ENCODE measurements at regions not wholly inside any gene's neighbourhood (a gene's known extent, or its start where the extent isn't known, plus 50 kb on each side); places are given as distances from the start of the nearest gene placed in this dataset.
"Not testable (repeated sequence)": the region's sequence is repeated elsewhere in the genome, so short reads cannot be mapped to it uniquely, and the experiment has no call there.

DNA sequence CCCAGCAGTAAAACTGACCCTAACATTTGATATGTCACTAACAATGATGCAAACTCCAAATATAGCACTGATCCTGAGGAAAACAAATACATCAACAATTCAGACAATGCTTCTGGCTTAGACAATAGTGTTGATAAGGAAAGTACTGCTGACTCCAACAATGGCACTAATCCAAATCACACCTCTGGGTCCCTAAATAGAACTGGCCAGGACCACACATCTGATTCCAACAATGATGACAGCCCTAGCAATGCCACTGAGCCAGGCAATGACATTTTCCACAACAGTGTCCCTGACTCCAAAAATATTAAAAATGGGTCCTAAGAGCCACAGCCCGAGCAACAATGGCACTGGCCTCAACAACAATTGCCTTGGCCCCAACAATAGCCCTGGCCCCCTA lies 243.1 kb upstream of the APOOL start:
- H3K4me3 ChIP-seq (ENCODE audit: low read depth, low read length), result no peak overlapping the region
- DNase-seq (ENCODE audit: low read depth) (no peak), FAIRE-seq (no peak)
- H3K36me3 ChIP-seq (ENCODE audit: control insufficient read depth, insufficient read depth, low read length), result no peaks in the 10 kb centered on the region
- no peaks in the 10 kb centered on the region for H3K27me3 ChIP-seq (ENCODE audit: control insufficient read depth, insufficient read depth, low read length)
- TF ChIP-seq, protein P1, sequence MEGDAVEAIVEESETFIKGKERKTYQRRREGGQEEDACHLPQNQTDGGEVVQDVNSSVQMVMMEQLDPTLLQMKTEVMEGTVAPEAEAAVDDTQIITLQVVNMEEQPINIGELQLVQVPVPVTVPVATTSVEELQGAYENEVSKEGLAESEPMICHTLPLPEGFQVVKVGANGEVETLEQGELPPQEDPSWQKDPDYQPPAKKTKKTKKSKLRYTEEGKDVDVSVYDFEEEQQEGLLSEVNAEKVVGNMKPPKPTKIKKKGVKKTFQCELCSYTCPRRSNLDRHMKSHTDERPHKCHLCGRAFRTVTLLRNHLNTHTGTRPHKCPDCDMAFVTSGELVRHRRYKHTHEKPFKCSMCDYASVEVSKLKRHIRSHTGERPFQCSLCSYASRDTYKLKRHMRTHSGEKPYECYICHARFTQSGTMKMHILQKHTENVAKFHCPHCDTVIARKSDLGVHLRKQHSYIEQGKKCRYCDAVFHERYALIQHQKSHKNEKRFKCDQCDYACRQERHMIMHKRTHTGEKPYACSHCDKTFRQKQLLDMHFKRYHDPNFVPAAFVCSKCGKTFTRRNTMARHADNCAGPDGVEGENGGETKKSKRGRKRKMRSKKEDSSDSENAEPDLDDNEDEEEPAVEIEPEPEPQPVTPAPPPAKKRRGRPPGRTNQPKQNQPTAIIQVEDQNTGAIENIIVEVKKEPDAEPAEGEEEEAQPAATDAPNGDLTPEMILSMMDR (IDR thresholded peaks at IDR 0.05; ENCODE audit: insufficient read depth, low read length, severe bottlenecking), result no peak

DNA sequence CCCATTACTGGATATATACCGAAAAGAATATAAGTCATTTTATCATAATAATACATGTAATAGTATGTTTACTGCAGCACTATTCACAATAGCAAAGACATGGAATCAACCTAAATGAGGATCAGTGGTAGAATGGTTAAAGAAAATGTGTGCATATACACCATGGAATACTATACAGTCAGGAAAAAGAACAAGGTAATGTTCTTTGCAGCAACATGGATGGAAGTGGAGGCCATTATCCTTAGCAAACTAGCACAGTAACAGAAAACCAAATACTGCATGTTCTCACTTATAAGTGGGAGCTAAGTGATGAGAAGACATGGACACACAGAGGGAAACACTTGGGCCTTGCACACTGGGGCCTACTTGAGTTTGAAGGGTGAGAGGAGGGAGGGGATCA lies 207.4 kb upstream of the APOOL start:
- TF ChIP-seq, protein P1 (IDR thresholded peaks at IDR 0.05; ENCODE audit: insufficient read depth, low read length, severe bottlenecking), result no peak
- Histone ChIP-seq H3K4me3 (ENCODE audit: low read depth, low read length) (no peak overlapping the region), H3K27me3 (ENCODE audit: control insufficient read depth, insufficient read depth, low read length) (no peaks in the 10 kb centered on the region), H3K36me3 (ENCODE audit: control insufficient read depth, insufficient read depth, low read length) (no peaks in the 10 kb centered on the region)
- FAIRE-seq, result no peak
- no peak for DNase-seq (ENCODE audit: low read depth)

DNA sequence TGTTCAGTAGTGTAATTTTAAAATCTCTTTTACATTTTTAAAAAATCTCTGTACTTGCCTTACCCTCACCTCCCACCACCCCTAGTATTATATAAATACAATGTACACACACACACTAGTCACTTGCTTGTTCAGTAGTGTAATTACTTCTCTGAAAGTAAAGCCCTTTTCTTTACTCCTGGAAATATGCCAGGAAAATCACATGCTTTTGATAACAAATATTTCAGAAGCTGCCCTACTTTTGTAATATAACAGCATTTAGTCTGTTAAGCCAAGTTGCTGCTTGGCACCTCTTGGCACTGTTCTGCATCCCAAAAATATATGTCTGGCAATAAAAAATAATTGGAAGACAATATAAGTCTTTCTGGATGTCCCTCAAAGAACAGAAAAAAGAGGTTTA lies 172.8 kb upstream of the APOOL start:
- H3K27me3 ChIP-seq (ENCODE audit: control insufficient read depth, insufficient read depth, low read length), result no peaks in the 10 kb centered on the region
- no peak for FAIRE-seq
- DNase-seq (ENCODE audit: low read depth), result no peak
- TF ChIP-seq, protein P1 (IDR thresholded peaks at IDR 0.05; ENCODE audit: insufficient read depth, low read length, severe bottlenecking), result no peak
- no peak overlapping the region for H3K4me3 ChIP-seq (ENCODE audit: low read depth, low read length)
- H3K36me3 ChIP-seq (ENCODE audit: control insufficient read depth, insufficient read depth, low read length), result no peaks in the 10 kb centered on the region

DNA sequence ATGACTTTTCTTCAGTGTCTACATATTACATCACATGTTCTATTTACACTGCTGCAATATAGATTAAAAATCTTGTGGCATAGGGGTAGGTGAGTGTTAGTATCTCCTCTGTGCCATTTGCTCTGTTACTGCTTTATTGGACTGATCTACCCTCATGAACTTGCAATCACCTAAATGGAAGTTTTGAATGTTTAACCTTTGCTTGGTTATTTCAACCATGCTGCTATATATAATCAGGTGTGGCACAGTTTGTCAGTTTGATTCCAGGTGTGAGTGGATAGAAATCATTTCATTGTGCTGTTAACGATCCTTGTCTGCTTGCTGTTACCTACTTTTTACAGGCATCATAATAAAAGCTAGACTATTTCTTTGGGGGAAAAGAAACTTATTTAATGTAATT lies 157.1 kb upstream of the APOOL start:
- peak; percentile 36 for FAIRE-seq
- not testable (repeated sequence) for H3K27me3 ChIP-seq (ENCODE audit: control insufficient read depth, insufficient read depth, low read length); DNase-seq (ENCODE audit: low read depth); H3K4me3 ChIP-seq (ENCODE audit: low read depth, low read length); H3K36me3 ChIP-seq (ENCODE audit: control insufficient read depth, insufficient read depth, low read length)

DNA sequence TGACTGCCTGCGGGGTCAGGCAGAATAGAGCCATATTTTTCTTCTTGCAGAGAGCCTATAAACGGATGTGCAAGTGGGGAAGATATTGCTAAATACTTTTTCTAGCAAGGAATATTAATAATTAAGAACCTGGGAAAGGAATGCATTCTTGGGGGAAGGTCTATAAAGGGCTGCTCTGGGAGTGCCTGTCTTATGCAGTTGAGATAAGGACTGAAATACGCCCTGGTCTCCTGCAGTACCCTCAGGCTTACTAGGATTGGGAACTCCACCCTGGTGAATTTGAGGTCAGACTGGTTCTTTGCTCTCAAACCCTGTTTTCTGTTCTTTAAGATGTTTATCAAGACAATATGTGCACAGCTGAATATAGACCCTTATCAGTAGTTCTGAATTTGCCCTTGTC lies 152.5 kb upstream of the APOOL start:
- not testable (repeated sequence) for H3K27me3 ChIP-seq (ENCODE audit: control insufficient read depth, insufficient read depth, low read length); H3K36me3 ChIP-seq (ENCODE audit: control insufficient read depth, insufficient read depth, low read length); DNase-seq (ENCODE audit: low read depth); FAIRE-seq; H3K4me3 ChIP-seq (ENCODE audit: low read depth, low read length)

DNA sequence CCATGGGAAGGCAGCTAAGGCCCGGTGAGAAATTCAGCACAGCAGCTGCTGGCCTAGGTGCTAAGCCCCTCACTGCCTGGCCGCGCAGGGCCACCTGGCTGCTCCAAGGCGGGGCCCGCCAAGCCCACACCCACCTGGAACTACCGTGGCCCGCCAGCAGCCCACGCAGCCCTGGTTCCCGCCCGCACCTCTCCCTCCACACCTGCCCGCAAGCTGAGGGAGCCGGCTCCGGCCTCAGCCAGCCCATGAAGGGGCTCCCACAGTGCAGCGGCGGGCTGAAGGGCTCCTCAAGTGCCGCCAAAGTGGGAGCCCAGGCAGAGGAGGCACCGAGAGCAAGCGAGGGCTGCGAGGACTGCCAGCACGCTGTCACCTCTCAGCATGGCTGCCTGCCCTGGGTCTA lies 146.9 kb upstream of the APOOL start:
- FAIRE-seq; H3K36me3 ChIP-seq (ENCODE audit: control insufficient read depth, insufficient read depth, low read length); H3K4me3 ChIP-seq (ENCODE audit: low read depth, low read length); DNase-seq (ENCODE audit: low read depth); H3K27me3 ChIP-seq (ENCODE audit: control insufficient read depth, insufficient read depth, low read length): not testable (repeated sequence)

DNA sequence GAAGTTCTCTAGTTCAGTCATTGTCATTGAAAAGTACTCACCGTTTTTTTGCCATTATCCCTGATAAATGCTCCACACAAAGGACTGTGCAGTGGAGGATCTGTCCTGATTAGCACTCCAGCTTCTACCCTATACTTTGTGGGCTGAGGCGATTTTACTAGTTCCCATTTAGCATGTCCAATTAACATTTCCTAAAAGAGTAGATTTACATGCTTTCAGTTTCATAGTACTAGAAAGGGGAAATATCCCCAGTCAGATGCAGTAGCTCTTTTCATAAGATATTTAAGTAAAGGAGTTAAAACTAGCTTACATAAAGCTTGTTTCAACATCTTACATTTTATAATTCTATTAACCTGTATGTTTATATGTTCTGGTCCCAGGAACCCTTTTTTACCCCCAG lies 144.9 kb upstream of the APOOL start:
- not testable (repeated sequence) for FAIRE-seq; H3K27me3 ChIP-seq (ENCODE audit: control insufficient read depth, insufficient read depth, low read length); H3K36me3 ChIP-seq (ENCODE audit: control insufficient read depth, insufficient read depth, low read length); H3K4me3 ChIP-seq (ENCODE audit: low read depth, low read length); DNase-seq (ENCODE audit: low read depth)

DNA sequence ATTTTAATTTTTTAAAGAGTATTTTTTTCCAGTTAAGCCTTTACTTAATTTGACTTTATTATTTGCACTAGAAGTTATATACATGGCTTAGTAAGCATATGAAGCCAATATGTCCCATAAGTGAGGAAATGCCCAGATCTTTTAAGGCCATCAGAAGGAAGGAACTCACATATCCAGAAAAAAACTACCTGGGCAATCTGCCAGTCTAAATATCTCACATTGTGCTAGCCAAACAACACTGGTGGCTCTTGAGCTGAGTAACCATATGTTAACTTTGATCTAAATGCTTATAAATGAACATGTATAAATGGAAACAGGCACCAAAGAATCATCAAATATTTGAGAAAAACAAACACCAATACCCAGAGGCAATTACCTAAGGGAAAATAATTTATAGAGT lies 138.6 kb upstream of the APOOL start:
- TF ChIP-seq, protein P1 (IDR thresholded peaks at IDR 0.05; ENCODE audit: insufficient read depth, low read length, severe bottlenecking), result no peak
- no peaks in the 10 kb centered on the region for H3K36me3 ChIP-seq (ENCODE audit: control insufficient read depth, insufficient read depth, low read length)
- peak; percentile 0 for DNase-seq (ENCODE audit: low read depth)
- H3K27me3 ChIP-seq (ENCODE audit: control insufficient read depth, insufficient read depth, low read length), result no peaks in the 10 kb centered on the region
- FAIRE-seq, result no peak
- H3K4me3 ChIP-seq (ENCODE audit: low read depth, low read length), result no peak overlapping the region

DNA sequence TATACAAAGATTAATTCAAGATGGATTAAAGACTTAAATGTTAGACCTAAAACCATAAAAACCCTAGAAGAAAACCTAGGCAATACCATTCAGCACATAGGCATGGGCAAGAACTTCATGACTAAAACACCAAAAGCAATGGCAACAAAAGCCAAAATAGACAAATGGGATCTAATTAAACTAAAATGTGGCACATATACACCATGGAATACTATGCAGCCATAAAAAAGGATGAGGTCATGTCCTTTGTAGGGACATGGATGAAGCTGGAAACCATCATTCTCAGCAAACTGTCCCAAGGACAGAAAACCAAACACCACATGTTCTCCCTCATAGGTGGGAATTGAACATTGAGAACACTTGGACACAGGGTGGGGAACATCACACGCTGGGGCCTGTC lies 133.4 kb upstream of the APOOL start:
- not testable (repeated sequence) for FAIRE-seq; H3K36me3 ChIP-seq (ENCODE audit: control insufficient read depth, insufficient read depth, low read length); DNase-seq (ENCODE audit: low read depth); H3K27me3 ChIP-seq (ENCODE audit: control insufficient read depth, insufficient read depth, low read length); H3K4me3 ChIP-seq (ENCODE audit: low read depth, low read length)

DNA sequence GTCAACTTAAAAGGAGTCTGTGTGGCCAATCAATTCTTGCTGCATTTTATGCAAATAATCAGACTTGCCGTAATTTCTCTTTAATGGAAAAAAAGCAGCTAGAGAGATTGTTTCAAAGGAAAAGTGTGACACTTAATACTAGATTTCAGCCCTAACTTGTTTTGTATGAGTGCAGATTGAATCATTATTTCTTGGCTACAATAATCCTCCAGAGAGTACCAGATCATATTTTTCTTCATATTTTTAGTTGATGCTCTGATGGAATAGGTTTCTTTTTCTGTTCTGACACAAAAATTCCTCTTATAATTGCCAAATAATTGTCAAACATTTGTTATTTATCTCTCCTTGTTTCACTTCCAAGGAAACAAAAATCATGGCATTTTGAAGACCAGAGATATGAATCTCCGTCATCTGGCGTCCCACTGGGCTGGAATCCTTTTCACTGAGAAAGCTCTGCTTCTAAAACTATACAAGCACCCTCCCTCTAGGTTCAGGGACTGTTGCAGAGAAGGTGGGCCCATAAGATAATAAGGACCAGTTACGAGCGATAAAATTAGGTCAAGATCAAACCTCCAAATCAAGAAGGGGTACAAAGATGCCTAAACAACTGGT lies 131.4 kb upstream of the APOOL start:
- not testable (repeated sequence) for H3K36me3 ChIP-seq (ENCODE audit: control insufficient read depth, insufficient read depth, low read length); H3K4me3 ChIP-seq (ENCODE audit: low read depth, low read length); FAIRE-seq; H3K27me3 ChIP-seq (ENCODE audit: control insufficient read depth, insufficient read depth, low read length); DNase-seq (ENCODE audit: low read depth)

Data from bronchial epithelial cell (primary cell).